Muscle of leg (tissue), 3 donors: ENCODE measurements at regions not wholly inside any gene's neighbourhood (a gene's known extent, or its start where the extent isn't known, plus 50 kb on each side); places are given as distances from the start of the nearest gene placed in this dataset.

Experiments
- DNase-seq: peaks from one replicate; pipeline ENCODE4 v3.0.0; 2013
- H3K27ac ChIP-seq: one replicate; pipeline ENCODE4 v1.5.1; 2013; ENCODE audit warnings: mild to moderate bottlenecking, low read length, control low read depth
- H3K27me3 ChIP-seq: one replicate; pipeline ENCODE4 v1.6.1; 2013; ENCODE audit warnings: low read length; ENCODE audit not compliant: control insufficient read depth, insufficient read depth
- H3K36me3 ChIP-seq: one replicate; pipeline ENCODE4 v1.6.1; 2013; ENCODE audit warnings: low read length; ENCODE audit not compliant: control insufficient read depth, insufficient read depth
- H3K4me1 ChIP-seq: one replicate; pipeline ENCODE4 v1.6.1; 2013; ENCODE audit warnings: low read length; ENCODE audit not compliant: control insufficient read depth, insufficient read depth
- H3K4me3 ChIP-seq: one replicate; pipeline ENCODE4 v1.5.1; 2013; ENCODE audit warnings: low read length, control low read depth
- H3K9me3 ChIP-seq: replicated peaks from 2 replicates; pipeline ENCODE4 v1.6.1; 2013; ENCODE audit warnings: low read depth, low read length; ENCODE audit not compliant: control insufficient read depth
- WGBS: methylation state at CpG from one replicate; pipeline ENCODE4 v1.1.5; 2013; ENCODE audit warnings: missing lambda C conversion rate; ENCODE audit not compliant: insufficient coverage; 5-methylcytosine and 5-hydroxymethylcytosine counted together

GRCh38 chr15:29571792-29572431 lies 250.4 kb downstream of the TJP1 start:
- WGBS, result 3% methylated on average over 9 of the region's 14 CpGs
- Histone ChIP-seq H3K9me3 (no peaks in the 10 kb centered on the region), H3K4me3 (no peak overlapping the region), H3K36me3 (no peaks in the 10 kb centered on the region), H3K4me1 (peaks cover 3% of the 10 kb centered on the region), H3K27me3 (peaks cover 48% of the 10 kb centered on the region), H3K27ac (no peak overlapping the region)
- DNase-seq, result peak; percentile 5

DNA sequence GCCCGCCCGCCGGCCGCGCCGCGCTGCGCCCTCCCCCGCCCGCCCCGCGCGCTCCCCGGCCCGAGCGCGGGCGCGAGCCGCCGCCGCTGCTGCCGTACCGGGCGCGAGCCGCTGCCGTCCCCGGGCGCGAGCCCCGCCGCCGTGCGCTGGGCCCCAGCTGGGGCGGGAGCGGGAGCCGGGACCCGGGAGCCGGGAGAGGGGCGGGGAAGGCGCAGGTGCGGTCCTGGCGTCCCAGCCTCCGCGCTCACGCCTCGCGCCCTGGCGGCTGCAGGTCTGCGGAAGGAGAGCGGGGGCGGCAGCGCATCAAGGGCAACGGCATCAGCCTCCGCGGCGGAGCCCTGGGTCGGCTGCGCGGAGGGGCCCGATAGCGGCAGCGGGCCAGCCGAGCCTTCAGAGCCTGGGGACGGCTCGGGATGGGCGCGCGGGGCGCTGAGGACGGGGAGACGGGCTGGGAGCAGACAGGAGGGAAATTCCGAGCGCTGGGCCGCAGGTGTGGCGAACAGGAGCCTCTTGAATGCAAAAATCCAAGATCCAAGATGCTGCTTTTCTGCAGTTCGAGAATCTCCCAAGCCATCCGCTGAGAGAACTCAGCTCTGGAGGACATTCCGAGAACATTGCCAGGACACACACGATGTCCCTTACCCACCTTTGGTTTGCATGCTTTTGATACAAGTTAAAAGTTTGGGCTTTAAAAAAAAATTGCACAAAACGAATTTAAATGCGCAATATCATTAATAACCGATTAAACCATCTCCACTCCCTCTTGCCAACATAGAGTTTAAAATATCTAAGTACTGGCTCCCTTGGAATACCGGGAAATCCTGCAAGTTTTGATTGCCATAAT lies 251.1 kb downstream of the TJP1 start:
- Histone ChIP-seq H3K27me3 (peaks cover 48% of the 10 kb centered on the region), H3K36me3 (no peaks in the 10 kb centered on the region), H3K4me3 (no peak overlapping the region), H3K27ac (no peak overlapping the region), H3K9me3 (no peaks in the 10 kb centered on the region), H3K4me1 (peaks cover 3% of the 10 kb centered on the region)
- DNase-seq, result peak; percentile 28
- WGBS, result under 1% methylated on average over 78 of the region's 85 CpGs

DNA sequence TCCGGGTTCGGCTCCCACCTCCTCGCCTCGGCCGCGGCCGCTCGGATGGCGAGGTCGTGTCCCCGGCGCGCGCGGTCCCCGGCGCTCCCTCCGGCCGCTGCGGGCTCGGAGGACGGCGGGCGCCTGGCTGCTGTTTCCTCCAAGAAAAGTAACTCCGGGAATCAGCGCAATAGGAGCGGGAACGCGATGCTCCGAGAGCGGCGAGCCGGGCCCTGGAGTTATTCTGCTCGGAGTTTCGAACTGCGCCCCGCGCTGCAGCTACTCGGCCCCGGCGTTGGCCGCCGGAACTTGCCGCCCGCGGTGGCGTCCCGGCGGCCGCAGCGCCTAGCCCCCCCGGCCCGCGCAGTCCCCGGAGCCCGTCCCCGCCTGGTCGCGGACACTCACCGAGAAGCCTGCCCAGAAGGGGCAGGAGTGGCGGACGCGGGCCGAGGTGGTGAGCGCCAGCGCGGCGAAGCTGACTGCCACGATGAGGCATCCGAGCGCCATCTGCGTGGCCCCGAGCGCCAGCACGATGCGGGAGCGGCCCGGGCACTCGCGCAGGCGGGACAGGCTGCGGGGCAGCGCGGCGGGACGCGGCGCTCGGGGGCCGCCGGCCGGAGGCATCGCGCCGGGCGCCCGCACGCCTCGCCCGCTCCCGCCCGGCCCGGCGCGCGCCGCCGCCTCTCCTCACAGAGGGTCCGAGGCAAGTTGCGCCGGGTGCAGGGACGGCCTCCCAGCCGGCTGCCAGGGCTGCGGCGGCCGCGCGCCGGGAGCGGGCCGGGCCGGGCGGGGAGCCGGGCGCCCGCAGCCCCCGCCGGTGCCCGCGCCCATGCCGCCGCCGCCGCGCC lies 251.9 kb downstream of the TJP1 start:
- under 1% methylated on average over 135 of the region's 135 CpGs for WGBS
- Histone ChIP-seq H3K9me3 (no peaks in the 10 kb centered on the region), H3K36me3 (no peaks in the 10 kb centered on the region), H3K4me1 (peaks cover 3% of the 10 kb centered on the region), H3K4me3 (peak overlapping the region; percentile 27), H3K27ac (no peak overlapping the region), H3K27me3 (peaks cover 48% of the 10 kb centered on the region)
- DNase-seq, result peak; percentile 19

DNA sequence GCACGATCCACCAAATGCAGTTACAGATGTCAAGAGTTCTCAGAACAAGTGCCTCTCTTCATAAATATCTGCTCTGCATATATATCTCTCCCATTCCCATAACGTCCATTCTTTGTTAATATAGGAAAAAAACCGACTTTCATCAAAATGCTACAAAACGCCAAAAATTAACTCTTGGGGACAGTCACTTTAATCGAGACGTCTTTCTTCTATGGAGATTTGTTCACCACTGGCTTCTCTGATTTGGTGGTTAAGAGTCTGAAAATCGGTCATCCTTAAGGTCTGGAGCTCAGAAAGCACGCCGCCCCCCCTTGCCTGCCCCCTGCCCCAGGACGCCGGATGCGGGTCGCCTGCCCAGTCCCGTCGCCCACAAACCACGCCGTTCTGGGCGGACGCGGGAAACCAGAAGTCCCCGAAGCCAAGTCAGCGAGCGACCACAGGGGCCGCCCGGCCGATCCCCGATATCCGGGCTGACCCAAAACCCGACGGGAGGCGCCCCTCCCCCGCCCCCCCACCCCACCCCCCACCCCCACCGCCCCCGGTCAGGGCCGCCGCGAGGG lies 252.7 kb downstream of the TJP1 start:
- no peaks in the 10 kb centered on the region for H3K36me3 ChIP-seq
- 9% methylated on average over 9 of the region's 37 CpGs for WGBS
- H3K4me3 ChIP-seq, result no peak overlapping the region
- peaks cover 45% of the 10 kb centered on the region for H3K27me3 ChIP-seq
- peak; percentile 4 for DNase-seq
- H3K9me3 ChIP-seq, result no peaks in the 10 kb centered on the region
- no peak overlapping the region for H3K27ac ChIP-seq
- H3K4me1 ChIP-seq, result peaks cover 3% of the 10 kb centered on the region

GRCh38 chr15:29568840-29569532 lies 253.3 kb downstream of the TJP1 start:
- Histone ChIP-seq H3K27ac (no peak overlapping the region), H3K4me1 (peaks cover 3% of the 10 kb centered on the region), H3K36me3 (no peaks in the 10 kb centered on the region), H3K9me3 (no peaks in the 10 kb centered on the region), H3K4me3 (no peak overlapping the region), H3K27me3 (peaks cover 39% of the 10 kb centered on the region)
- WGBS, result 78% methylated on average over 5 of the region's 9 CpGs
- DNase-seq, result peak; percentile 11

DNA sequence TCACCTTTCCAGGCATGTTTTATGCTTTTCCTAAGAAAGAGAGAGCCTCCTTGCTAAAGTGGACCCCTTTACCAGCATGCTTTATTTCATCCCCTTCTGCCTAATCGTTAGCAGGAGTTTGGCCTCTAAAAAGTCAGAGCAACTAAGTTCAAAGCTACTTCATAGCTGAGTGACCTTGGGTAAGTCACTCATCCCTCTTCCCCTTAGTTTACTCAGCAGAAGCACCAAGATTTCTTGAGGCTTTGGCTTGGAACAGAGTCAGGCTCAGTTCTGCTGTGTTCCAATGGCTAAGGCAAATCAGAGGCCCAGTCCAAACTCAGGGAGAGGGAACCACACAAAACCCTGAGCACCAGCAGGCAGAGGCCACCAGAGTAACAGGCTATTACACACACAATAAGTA lies 254.9 kb downstream of the TJP1 start:
- Histone ChIP-seq H3K9me3 (no peaks in the 10 kb centered on the region), H3K27ac (no peak overlapping the region), H3K4me3 (no peak overlapping the region), H3K36me3 (no peaks in the 10 kb centered on the region), H3K4me1 (peaks cover 3% of the 10 kb centered on the region), H3K27me3 (peaks cover 30% of the 10 kb centered on the region)
- no peak for DNase-seq
- WGBS, result 100% methylated on average over 1 of the region's 1 CpG

DNA sequence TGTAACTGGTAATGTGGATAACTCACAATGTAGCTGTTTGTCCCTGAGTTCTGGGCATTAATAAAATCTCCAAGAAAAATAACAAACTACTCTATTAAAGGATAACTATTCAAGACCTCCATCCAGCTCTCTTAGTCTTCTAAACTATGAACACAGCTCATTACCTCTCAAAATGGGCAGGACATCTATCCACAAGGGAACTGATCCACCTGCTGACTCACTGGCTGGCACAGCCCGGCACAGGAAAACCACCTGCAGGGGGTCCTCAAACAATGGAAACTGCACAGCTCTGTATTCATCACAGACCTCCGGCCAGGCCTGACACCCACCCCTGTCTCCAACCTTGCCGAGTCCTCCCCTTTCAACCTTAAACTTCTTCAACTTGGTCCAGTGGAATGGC lies 255.4 kb downstream of the TJP1 start:
- Histone ChIP-seq H3K27ac (no peak overlapping the region), H3K27me3 (peaks cover 26% of the 10 kb centered on the region), H3K4me3 (no peak overlapping the region), H3K4me1 (peaks cover 3% of the 10 kb centered on the region), H3K36me3 (no peaks in the 10 kb centered on the region), H3K9me3 (no peaks in the 10 kb centered on the region)
- DNase-seq, result no peak
- WGBS, result 85% methylated on average over 2 of the region's 3 CpGs

GRCh38 chr15:29563112-29563511 lies 259.2 kb downstream of the TJP1 start:
- H3K36me3 ChIP-seq, result no peaks in the 10 kb centered on the region
- H3K4me1 ChIP-seq, result no peaks in the 10 kb centered on the region
- H3K27ac ChIP-seq, result no peak overlapping the region
- H3K27me3 ChIP-seq, result peaks cover under 1% of the 10 kb centered on the region
- DNase-seq, result no peak
- no peaks in the 10 kb centered on the region for H3K9me3 ChIP-seq
- H3K4me3 ChIP-seq, result no peak overlapping the region

- no peak overlapping the region for H3K27ac ChIP-seq
- H3K4me1 ChIP-seq, result no peaks in the 10 kb centered on the region
- no peaks in the 10 kb centered on the region for H3K36me3 ChIP-seq
- no peaks in the 10 kb centered on the region for H3K9me3 ChIP-seq
- H3K27me3 ChIP-seq, result no peaks in the 10 kb centered on the region
- no peak for DNase-seq
- H3K4me3 ChIP-seq, result no peak overlapping the region
- WGBS, result no CpG with 5 or more reads among the region's 2 CpGs
Measured at GRCh38 chr15:29560896-29561295, 261.4 kb downstream of the TJP1 start.
